GM19099 (cell line): ENCODE measurements at regions not wholly inside any gene's neighbourhood (a gene's known extent, or its start where the extent isn't known, plus 50 kb on each side); places are given as distances from the start of the nearest gene placed in this dataset.

Experiments used
- POLR2A ChIP-seq: IDR thresholded peaks from 3 replicates; pipeline ENCODE4 v1.6.1; 2011; ENCODE audit warnings: low read depth; ENCODE audit not compliant: insufficient read length; ENCODE audit errors: extremely low read depth

DNA sequence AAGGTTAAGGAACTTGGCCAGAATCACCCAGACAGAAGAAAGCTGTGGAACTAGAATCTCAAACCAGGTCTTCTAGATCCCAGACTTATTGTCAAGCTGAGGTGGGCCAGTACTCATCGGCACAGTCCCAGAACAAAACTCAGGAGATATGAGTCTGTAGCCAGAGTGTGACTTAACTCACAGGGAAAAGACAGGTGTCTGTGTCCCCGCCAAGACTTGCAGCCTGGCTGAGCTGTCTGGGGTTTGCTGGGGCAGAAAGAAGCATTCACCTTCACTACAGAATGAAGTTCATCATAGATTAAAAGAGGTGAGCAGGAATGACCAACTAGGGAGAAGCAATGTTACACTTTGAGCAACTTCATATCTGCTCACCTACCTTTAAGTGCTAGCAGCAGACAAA, 257.2 kb downstream of the FOXO1 start:
- TF ChIP-seq POLR2A: no peak

- no peak for TF ChIP-seq POLR2A
Measured at GRCh38 chr13:40410315-40410714, 256.1 kb downstream of the FOXO1 start.

GRCh38 chr13:40420160-40420740, 246.2 kb downstream of the FOXO1 start:
- TF ChIP-seq POLR2A: no peak

GRCh38 chr13:40422588-40423235, 243.7 kb downstream of the FOXO1 start:
- TF ChIP-seq POLR2A: no peak

DNA sequence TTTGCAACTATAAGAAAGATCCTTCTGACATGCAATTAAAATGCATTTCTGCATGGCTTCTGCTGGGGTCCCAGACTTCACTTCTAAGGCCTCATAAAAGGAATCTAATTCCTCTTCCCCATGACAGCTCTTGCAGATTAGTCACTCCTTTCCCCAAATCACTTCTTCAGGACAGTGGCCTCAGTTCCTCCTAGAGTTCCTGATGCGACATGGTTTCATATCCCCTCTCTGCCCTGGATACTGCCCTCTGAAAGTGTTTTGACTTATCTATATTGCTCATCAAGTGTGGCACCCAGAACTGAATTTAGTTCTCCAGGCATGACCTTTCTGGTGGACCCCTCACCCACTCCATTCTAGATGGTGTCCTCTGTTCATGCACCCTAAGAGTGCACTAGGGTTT, 238.1 kb downstream of the FOXO1 start:
- TF ChIP-seq POLR2A: no peak

DNA sequence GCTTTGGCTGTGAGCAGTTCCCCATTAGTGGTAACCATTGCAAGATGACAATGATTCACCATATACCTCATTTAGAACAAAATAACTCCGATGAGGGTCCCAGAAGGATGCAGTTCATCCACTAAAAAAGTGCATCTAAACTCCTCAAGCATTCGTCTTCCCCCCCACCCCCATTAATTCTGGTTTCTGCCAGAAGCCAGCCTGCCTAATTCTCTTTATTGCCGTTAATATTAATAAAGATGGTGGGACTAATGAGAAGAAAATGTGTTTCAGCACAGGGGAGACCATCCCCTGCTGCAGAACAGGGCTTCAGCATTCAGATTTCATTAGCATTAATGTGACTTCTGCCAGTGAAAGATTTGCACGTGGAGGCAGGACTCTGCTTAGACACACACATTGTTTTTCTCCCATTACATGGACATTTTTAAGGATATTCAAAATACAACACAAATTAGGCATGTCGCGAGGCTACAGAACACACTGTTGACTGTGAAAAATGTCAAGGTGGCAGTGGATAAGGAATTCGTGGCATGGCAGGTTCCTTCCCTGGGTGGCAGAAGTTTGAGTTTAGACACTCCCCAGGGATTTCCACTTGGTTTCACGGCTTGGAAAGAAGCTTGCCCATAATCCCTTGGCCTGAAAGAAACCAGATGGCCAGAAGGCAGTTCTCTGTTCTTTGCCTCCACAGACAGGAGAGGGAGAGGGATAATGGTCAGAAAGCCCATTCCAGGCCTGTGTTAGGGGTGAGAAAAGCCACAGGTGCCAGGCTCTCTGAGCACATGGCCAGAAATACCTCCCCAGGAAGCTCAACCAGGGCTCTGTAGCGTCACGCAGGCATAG, 236.5 kb downstream of the FOXO1 start:
- no peak for TF ChIP-seq POLR2A

- TF ChIP-seq POLR2A: no peak
Measured at GRCh38 chr13:40432018-40432978, 234.1 kb downstream of the FOXO1 start.

DNA sequence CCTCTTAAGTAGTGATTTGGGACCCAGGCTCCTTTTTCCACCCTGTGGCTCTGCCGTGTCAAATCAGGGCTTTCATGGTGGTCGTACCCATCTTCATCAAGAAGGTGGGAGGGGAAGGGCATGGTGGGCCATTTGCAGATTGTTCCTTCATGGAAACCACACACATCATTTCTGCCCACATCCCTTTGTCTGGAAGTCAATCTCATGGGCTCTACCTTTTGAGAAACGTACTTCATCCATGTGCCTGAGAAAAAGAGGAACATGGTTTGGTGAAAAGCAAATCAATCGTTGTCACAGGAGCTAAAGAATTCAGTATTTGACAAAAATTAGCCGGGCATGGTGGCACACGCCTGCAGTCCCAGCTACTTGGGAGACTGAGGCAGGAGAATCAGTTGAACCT, 233.4 kb downstream of the FOXO1 start:
- TF ChIP-seq POLR2A: no peak

GRCh38 chr13:40433577-40433976, 232.9 kb downstream of the FOXO1 start:
- no peak for TF ChIP-seq POLR2A

DNA sequence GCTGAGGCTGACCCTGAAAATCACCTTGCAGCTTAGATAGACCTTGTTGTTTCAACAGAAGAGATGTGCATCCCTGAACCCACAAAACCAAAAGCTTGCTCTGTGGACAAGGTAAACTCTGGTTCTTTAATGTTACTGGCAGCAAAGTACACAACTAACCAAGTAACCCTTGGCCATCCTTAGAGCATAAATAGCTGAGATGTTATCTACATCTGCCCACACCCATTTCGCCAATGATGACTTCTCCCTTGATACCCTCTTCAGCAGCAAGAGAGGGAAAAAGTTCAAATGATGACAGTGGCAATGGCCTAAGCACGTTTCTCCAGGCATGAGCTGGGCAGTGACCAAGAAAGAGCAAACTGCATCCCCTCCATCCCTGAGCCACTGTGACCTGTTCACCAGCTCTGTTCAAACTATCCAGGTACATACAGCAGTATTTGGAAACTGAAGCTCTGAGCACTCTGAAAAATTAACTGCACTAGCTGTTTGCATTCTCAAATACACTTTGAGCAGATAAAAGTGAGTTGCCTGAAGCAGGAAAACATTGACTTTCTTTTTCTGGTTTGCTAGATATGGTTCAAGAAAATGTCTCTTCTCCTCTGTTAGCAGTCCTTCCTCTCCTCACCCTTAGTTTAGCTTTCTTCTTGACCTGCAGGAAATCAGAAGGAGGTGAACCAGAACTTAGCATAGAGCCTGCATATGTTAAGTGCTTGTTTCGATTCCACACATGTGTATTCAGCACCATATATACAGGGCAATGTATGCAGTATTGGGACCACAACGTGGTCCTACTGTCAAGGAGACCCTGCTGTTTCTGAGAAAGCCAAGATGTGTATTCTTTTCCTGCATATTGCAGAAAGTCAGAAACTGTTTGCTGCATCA, 231.7 kb downstream of the FOXO1 start:
- TF ChIP-seq POLR2A: no peak

GRCh38 chr13:40438022-40438680, 228.3 kb downstream of the FOXO1 start:
- no peak for TF ChIP-seq POLR2A

GRCh38 chr13:40438999-40439797, 227.2 kb downstream of the FOXO1 start:
- no peak for TF ChIP-seq POLR2A

- no peak for TF ChIP-seq POLR2A
Measured at GRCh38 chr13:40439928-40440327, 226.5 kb downstream of the FOXO1 start.
